Omental fat pad (tissue), 3 donors: ENCODE measurements at regions not wholly inside any gene's neighbourhood (a gene's known extent, or its start where the extent isn't known, plus 50 kb on each side); places are given as distances from the start of the nearest gene placed in this dataset.
"Not testable (repeated sequence)": the region's sequence is repeated elsewhere in the genome, so short reads cannot be mapped to it uniquely, and the experiment has no call there.

Experiments used
- ATAC-seq: fragments of 150-250 bp; one replicate; pipeline ENCODE4 v1.9.1; 2016; ENCODE audit warnings: mild to moderate bottlenecking, moderate library complexity; ENCODE audit not compliant: low FRiP score
- DNase-seq: peaks from one replicate; pipeline ENCODE4 v3.0.0-alpha.2; 2019; ENCODE audit warnings: low spot score
- TF ChIP-seq, protein P1 (sequence below), 3 donors: fragments of 450-650 bp; IDR thresholded peaks; one replicate each; pipeline ENCODE4 v1.5.1; 2016 to 2017; ENCODE audit warnings: antibody characterized with exemption in 3 of 3, mild to moderate bottlenecking in 3 of 3, moderate library complexity in 2 of 3

DNA sequence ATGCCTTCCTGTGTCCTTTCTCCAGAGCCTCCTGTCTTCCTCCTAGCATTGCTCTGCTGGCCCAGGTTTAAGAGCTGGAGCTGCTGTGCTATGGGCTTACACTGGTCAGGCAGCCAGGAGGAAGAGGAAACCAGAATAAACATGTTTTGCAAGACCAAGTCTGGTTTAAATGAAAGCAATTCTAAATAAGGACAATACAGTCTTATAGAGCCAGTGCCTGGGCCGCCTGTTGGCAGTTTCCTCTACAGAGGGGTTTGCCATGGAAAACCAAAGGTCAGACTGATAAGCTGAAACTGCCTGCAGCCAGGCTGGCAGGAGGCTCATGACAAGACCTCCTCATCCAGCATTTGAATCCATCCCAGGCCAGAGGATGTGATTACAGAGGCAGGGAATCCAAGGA is 92.9 kb upstream of the FGGY start:
- DNase-seq = no peak
- ATAC-seq = no peak
- TF ChIP-seq, protein P1, sequence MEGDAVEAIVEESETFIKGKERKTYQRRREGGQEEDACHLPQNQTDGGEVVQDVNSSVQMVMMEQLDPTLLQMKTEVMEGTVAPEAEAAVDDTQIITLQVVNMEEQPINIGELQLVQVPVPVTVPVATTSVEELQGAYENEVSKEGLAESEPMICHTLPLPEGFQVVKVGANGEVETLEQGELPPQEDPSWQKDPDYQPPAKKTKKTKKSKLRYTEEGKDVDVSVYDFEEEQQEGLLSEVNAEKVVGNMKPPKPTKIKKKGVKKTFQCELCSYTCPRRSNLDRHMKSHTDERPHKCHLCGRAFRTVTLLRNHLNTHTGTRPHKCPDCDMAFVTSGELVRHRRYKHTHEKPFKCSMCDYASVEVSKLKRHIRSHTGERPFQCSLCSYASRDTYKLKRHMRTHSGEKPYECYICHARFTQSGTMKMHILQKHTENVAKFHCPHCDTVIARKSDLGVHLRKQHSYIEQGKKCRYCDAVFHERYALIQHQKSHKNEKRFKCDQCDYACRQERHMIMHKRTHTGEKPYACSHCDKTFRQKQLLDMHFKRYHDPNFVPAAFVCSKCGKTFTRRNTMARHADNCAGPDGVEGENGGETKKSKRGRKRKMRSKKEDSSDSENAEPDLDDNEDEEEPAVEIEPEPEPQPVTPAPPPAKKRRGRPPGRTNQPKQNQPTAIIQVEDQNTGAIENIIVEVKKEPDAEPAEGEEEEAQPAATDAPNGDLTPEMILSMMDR (IDR thresholded peaks at IDR 0.05) = no peak

DNA sequence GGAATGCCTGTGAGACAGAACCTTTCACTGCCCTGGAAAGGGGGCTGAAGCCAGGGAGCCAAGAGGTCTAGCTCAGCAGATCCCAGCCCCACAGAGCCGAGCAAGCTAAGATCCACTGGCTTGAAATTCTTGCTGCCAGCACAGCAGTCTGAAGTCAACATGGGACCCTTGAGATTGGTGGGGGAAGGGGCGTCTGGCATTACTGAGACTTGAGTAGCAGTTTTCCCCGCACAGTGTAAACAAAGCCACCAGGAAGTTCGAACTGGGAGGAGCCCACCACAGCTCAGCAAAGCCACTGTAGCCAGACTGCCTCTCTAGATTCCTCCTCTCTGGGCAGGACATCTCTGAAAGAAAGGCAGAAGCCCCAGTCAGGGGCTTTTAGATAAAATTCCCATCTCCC is 90.3 kb upstream of the FGGY start:
- DNase-seq, ATAC-seq: not testable (repeated sequence)

DNA sequence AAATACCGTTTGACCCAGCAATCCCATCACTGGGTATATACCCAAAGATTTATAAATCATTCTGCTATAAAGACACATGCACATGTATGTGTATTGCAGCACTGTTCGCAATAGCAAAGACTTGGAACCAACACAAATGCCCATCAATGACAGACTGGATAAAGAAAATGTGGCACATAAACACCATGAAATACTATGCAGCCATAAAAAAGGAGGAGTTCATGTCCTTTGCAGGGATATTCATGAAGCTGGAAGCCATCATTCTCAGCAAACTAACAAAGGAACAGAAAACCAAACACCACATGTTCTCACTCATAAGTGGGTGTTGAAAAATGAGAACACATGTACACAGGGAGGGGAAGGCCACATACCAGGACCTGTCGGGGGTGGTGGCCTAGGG is 86.5 kb upstream of the FGGY start:
- ATAC-seq, DNase-seq: not testable (repeated sequence)

DNA sequence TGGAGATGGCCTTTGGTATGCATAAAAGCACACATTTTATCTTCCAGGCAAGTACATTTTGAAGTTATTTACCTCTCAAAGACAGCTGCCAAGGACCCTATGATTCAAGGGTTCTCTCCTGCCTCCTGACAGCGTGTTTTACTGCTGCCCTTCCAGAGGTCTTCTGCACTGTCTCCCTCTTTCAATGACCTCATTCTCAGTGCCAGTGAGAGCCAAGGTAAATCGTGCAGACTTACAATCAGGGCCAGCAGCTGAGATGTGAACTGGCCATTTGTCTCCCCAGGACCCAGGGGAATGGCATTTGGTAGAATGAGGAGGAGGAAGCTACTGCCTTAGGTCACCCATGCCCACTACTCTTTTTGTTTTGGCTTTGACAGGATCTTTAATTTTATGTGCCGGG is 84.2 kb upstream of the FGGY start:
- DNase-seq (no peak), ATAC-seq (no peak)
- TF ChIP-seq, protein P1 (IDR thresholded peaks at IDR 0.05) = no peak

DNA sequence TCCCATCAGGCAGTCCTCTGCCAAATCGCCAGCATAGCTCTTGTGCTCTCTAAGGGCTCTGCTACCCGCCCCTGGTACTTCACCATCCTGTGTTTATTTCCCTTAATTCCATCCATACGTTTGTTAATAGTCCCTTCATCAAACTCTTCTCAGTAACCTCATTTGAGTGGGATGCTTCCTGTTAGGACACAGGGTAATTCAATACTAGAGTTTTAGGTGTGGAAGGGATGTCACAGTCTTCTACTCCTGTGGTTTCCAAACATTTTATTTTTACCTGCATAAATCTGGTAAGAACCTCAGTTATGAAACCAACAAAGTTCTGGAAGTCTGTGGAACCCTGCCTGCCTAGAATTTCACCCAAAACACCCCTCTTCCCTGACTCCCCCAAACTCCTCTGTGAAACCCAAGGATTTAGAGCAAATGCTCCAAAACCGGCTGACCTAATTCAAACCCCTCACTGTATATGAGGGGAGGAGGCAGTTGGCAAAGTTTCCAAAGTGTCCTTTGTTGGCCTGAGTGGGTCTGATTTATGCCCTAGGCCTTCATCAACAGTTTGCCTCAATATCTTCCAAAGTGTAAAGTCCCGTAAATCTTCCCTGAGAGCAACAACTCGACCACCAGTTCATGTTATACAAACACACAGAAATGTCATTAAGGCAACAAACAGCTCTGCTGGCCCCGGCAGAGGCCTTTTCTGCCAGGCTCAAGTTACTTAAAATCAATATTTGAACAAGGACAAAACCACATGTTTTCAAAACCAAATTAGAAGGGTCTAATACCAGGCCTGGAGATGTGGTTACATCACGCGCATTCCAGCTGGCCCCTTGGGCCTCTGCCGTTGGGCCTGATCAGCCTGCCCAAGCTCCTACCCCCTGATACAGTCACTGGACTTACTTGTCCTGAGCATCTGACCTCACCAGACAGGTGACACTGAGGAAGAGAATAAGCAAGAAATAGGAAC is 82.4 kb upstream of the FGGY start:
- DNase-seq (no peak), ATAC-seq (no peak)

DNA sequence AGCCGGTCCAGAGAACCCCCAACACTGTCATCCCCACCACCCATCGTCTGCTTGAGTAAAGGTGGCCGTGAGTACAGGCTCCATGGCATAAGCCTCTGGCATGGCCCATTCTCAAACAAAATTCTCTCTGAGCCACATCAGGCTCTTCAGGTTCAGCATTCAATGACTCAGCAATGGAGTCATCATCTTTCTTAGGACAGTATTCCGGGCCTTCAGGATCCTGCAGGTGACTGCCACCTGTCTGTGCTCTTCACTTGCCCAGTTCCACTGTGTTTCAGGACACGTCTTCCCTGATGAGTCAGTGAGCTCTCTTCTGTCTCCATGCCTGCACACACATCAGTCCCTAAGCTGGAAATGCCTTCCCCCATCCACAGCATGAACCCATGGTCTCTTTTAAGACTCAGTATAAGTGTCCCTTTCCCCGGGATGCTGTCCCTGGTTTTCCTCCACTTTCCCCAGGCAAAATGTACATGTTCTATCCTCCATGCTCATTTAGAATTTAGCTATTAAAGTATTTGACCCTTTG is 81.1 kb upstream of the FGGY start:
- TF ChIP-seq, protein P1 (IDR thresholded peaks at IDR 0.05) = no peak
- ATAC-seq (no peak), DNase-seq (no peak)

More for the DNA sequence above, 82.4 kb upstream of the FGGY start:
- TF ChIP-seq, protein P1 (IDR thresholded peaks at IDR 0.05) = no peak

DNA sequence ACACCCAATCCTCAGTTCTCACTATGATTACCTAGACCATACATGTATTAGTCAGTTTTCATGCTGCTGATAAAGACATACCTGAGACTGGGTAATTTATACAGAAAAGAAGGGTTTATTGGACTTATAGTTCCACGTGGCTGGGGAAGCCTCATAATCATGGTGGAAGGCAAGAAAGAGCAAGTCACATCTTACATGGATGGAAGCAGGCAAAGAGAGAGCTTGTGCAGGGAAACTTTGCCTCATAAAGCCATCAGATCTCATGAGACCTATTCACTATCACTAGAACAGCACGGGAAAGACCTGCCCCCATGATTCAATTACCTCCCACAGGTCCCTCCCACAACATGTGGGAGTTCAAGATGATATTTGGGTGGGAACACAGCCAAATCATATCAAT is 79.5 kb upstream of the FGGY start:
- ATAC-seq, DNase-seq: not testable (repeated sequence)

DNA sequence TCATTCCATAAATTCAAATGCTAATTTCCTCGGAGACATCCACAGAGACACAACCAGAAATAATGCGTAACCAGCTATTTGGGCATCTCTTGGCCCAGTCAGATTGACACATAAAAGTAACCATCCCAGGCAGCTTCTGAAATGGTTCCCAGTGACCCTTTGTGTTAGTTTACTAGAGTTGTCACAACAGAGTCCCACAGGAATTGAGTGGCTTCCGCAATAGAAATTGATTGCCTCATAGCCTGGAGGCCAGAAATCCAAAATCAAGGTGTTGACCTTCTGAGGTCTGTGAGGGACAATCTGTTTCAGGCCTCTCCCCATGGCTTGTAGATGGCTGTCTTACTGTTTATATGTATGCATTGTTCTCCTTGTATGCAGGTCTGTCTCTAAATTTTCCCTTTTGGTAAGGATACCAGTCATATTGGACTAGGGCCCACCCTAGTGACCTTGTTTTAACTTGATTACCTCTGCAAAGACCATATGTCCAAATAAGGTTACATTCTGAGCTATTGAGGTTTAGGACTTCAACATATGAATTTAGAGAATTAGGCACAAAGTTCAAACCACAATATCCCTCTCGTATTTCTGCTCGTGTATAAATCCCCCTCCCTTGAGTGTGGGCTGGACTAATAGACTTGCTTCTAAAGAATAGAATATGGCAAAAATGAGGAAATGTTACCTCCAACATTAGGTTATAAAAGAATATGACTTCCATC is 78.2 kb upstream of the FGGY start:
- no peak for ATAC-seq
- TF ChIP-seq, protein P1 (IDR thresholded peaks at IDR 0.05) = no peak
- DNase-seq = no peak
